Astrocyte of the cerebellum (primary cell): ENCODE measurements at regions not wholly inside any gene's neighbourhood (a gene's known extent, or its start where the extent isn't known, plus 50 kb on each side); places are given as distances from the start of the nearest gene placed in this dataset.

ENCODE experiments used
- DNase-seq: peaks from one replicate; pipeline ENCODE4 v3.0.0-alpha.2; 2011; ENCODE audit warnings: low read depth
- H3K4me3 ChIP-seq: 2 replicates; pipeline ENCODE4 v1.5.1; 2011; ENCODE audit warnings: mild to moderate bottlenecking, low read depth, low read length, moderate library complexity
- in situ Hi-C: cut with HindIII; loops from 2 replicates; pipeline ENCODE4 v1.10.0; 2017; ENCODE audit warnings: low sequenced_read_pairs
- TF ChIP-seq, protein P1 (sequence below): IDR thresholded peaks from 2 replicates; pipeline ENCODE4 v1.5.1; 2012; ENCODE audit warnings: low read length, low read depth, moderate library complexity, mild to moderate bottlenecking; ENCODE audit errors: missing control alignments

DNA sequence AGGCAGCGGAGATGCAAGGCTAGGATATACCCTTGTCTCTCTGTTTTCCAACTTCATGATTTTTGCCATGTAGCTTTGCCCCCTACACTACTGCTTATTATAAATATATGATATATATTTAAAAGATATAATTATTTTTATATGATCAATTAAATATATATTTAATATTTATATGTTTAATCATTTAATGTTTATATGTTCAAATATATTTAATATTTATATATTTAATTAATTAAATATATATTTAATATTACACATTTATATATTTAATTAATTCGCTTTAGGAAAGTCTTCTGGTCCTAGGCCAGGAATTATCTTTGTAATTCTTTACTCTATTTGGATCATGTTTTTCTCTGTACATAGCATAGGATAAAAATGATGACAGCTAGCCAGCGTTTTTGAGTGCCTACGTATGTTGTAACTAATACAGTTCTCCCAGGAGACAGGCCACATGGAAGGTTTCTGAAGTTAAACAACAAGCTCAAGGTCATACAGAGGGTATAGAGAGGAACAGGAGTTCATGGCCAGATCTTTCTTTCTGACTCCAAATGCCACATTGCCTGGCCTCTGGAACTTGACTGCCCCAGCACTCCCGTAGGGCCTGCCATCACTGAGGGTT is 192.5 kb downstream of the KCNA5 start:
- in situ Hi-C loops = no loop called here
- H3K4me3 ChIP-seq = no peak overlapping the region
- TF ChIP-seq, protein P1, sequence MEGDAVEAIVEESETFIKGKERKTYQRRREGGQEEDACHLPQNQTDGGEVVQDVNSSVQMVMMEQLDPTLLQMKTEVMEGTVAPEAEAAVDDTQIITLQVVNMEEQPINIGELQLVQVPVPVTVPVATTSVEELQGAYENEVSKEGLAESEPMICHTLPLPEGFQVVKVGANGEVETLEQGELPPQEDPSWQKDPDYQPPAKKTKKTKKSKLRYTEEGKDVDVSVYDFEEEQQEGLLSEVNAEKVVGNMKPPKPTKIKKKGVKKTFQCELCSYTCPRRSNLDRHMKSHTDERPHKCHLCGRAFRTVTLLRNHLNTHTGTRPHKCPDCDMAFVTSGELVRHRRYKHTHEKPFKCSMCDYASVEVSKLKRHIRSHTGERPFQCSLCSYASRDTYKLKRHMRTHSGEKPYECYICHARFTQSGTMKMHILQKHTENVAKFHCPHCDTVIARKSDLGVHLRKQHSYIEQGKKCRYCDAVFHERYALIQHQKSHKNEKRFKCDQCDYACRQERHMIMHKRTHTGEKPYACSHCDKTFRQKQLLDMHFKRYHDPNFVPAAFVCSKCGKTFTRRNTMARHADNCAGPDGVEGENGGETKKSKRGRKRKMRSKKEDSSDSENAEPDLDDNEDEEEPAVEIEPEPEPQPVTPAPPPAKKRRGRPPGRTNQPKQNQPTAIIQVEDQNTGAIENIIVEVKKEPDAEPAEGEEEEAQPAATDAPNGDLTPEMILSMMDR = no peak
- DNase-seq = no peak

DNA sequence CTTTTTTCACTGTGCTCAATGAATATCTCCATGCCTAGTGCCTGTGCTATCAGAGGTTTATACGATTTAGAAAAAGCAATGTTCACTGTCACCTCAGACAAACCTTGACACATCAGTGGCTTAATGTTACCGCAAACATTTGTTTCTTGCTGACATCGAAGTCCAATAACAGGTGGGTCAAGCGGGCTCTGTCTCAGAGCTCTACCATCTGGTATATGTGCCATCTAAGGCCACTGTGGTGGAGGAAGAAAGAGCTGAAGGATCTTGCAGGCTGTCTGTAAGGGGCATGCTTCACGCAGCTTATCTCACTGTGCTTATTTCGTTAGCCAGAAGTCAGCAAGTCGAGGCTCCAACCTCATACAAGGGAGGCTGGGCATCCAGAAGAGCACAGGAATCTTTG is 189.5 kb upstream of the NTF3 start:
- TF ChIP-seq, protein P1 = no peak
- no peak for DNase-seq
- no peak overlapping the region for H3K4me3 ChIP-seq
- in situ Hi-C loops = no loop called here

DNA sequence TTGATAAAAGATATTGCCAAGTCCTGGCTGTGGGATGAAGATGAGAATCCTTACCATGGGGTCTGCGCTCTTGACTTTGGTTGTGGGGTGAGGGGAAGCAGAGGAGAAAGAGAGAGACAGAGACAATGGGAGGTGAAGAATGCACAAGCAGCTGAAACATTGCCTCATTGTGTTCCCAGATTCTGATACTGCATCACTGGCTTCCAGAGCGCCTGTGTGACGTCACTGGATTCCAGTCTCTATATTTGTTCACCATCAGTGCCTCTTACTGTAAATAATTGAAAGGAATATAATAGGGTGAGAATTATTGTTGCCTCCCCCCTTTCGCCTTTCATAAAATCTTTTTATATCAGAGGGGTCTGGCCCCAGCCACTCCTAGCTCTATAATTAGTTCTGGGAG is 188.9 kb upstream of the NTF3 start:
- H3K4me3 ChIP-seq = no peak overlapping the region
- DNase-seq = no peak
- TF ChIP-seq, protein P1 = no peak
- in situ Hi-C loops = no loop called here

DNA sequence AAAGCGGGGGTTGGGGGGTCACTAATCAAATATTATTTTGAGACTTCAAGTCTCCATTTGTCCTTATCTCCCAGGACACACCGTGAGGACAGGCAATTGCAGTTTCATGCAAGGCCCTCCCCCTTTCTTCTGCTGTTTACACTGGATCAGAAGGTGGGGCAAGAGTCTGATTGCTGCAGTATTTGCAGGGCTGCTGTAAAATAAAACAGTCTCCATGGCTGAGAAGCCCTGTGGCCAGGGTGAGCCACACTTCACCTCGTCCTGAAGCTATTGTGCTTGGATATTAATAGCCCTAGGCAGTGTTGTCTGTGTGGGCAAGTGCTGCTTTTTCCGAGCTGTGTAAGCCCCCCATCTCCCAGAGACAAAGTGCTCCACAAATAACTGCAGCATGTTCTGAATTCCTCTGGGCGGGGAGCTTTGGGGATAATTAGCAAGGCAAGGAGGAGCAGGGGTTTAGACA is 187.4 kb upstream of the NTF3 start:
- in situ Hi-C loops = no loop called here
- H3K4me3 ChIP-seq = no peak overlapping the region
- no peak for DNase-seq
- TF ChIP-seq, protein P1 = no peak

DNA sequence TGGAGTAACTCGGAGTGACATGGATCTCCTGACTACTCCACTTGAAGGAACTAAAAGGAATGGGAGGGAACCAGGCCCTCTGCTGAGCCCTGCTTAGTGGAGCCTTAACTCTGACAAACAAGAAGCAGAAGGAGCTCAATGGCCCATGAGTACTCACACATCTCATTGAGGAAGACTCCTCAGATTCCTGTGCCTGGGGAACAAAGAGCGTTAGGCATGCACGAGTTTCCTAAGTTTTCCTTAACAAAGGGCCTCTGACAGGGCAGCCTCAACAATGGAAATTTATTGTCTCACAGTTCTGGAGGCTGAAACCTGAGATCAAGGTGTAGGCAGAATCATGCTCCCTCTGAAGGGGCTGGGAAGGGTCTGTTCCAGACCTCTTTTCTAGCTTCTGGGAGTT is 185.7 kb upstream of the NTF3 start:
- TF ChIP-seq, protein P1 = no peak
- no peak overlapping the region for H3K4me3 ChIP-seq
- in situ Hi-C loops = no loop called here

DNA sequence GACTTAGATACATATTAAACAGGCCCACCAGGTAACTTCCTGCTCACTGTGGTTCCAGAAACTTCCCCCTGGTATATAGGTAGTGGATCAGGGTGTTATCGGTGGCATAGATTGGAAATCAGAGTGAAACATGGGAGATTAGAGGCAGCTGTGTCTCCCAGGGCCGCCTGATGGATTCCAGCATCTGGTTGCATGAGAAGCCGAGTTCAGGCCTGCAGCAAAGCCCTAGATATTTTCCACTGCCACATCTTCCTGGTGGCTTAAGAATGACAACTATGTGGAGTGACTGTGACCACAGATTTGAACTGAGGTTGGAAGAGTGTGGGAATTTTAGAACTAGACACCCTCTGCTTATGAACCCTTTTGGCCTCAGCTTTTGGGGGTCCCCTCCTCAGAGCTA is 184.8 kb upstream of the NTF3 start:
- DNase-seq = no peak
- in situ Hi-C loops = no loop called here
- no peak overlapping the region for H3K4me3 ChIP-seq
- TF ChIP-seq, protein P1 = no peak

More for the DNA sequence above, 185.7 kb upstream of the NTF3 start:
- DNase-seq = no peak
